ENCODE measurements at regions not wholly inside any gene's neighbourhood (a gene's known extent, or its start where the extent isn't known, plus 50 kb on each side); places are given as distances from the start of the nearest gene placed in this dataset.

DNA sequence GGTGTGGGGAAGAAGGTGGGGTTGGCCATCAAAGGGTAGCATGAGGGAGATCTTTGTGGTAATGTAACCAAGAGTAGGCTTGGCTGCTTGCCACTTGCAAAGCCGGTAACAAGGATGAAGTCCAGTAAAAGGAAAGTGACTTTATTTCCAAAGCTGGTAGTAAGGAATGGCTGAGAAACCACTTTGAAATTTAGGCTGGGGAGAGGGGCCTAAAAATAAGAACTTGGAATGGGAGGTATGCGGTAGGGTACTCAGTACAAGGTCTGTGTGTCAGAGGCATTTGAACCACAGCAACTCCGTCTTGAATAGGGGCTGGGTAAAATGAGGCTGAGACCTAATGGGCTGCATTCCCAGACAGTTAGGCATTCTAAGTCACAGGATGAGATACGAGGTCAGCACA lies 216.0 kb upstream of the ISX start:
- TF ChIP-seq, protein P1, sequence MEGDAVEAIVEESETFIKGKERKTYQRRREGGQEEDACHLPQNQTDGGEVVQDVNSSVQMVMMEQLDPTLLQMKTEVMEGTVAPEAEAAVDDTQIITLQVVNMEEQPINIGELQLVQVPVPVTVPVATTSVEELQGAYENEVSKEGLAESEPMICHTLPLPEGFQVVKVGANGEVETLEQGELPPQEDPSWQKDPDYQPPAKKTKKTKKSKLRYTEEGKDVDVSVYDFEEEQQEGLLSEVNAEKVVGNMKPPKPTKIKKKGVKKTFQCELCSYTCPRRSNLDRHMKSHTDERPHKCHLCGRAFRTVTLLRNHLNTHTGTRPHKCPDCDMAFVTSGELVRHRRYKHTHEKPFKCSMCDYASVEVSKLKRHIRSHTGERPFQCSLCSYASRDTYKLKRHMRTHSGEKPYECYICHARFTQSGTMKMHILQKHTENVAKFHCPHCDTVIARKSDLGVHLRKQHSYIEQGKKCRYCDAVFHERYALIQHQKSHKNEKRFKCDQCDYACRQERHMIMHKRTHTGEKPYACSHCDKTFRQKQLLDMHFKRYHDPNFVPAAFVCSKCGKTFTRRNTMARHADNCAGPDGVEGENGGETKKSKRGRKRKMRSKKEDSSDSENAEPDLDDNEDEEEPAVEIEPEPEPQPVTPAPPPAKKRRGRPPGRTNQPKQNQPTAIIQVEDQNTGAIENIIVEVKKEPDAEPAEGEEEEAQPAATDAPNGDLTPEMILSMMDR (IDR thresholded peaks at IDR 0.05; ENCODE audit: insufficient read depth, low read depth, low read length, missing control alignments) = no peak
- no peak overlapping the region for H3K4me3 ChIP-seq (ENCODE audit: low read length)
- DNase-seq (ENCODE audit: low read depth) = no peak

DNA sequence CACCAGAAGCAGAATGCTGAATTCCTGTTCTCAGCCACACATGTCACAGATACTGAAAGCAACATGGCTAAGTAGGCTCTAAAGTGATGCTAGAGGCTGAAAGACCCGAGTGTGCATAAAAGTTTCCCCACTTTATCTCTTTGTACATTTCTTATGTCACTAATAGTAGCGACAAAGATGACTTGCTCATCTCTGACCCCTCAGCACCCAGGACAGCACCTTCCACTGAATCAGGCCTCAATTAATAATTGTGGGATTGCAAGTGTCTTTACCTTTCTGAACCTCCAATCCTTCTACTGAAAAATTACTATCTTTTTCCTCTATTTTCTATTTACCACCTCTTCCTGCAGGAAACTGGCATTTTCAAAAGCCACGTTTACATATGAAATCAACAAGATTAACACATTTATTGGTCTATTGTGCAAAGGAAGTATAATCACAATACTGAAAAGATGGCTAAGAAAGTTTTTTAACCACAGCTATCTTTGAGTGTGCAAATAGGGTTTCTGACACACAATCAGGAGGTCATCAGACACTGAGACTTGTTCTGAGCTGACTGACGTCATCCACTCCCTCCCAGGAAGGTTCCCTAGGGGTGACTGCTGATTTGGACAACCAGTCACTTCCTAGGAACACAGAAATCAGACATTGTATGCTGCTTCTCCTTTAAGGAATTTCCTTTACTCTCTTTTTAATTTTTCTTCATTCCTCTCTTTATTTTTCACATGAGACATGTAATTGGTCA lies 213.9 kb upstream of the ISX start:
- DNase-seq (ENCODE audit: low read depth) = no peak
- TF ChIP-seq, protein P1 (IDR thresholded peaks at IDR 0.05; ENCODE audit: insufficient read depth, low read depth, low read length, missing control alignments) = no peak

DNA sequence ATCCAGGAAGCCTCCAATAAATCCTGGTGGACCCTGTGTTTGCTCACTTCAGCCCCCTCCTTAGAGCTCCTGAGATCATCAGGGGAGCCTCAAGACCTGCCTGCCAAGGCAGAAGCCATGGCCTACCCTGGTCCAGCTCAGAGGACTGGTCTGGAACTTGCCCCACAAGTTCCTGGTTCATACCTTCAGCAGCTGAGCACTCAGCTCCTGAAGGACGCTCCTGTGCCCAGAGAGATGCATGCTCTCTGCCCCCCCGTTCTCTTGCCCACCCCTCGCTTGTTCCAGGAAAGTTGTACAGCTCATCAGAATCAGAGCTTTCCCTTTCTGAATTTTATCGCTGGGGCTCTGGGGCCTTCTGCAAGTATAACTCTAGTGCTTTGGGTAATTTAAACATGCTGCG lies 210.5 kb upstream of the ISX start:
- DNase-seq (ENCODE audit: low read depth) = no peak
- TF ChIP-seq, protein P1 (IDR thresholded peaks at IDR 0.05; ENCODE audit: insufficient read depth, low read depth, low read length, missing control alignments) = no peak
- H3K4me3 ChIP-seq (ENCODE audit: low read length) = no peak overlapping the region

More for the DNA sequence above, 213.9 kb upstream of the ISX start:
- H3K4me3 ChIP-seq (ENCODE audit: low read length) = no peak overlapping the region

DNA sequence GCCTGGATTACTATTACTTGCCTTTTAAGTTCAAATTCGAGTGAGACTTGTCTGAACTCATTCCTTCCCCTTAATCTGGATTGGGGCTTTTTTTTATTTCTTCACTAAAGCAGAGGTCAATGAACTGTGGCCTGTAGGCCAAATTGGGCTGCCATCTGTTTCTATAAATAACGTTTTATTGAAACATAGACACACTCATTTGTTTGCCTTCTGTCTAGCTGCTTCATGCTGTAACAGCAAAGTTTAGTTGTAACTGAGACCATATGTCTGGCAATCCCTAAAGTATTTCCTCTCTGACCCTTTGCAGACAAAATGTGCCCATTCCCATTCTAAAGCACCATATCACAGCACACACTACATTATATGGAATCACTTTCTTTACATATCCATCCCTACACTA lies 207.9 kb upstream of the ISX start:
- H3K4me3 ChIP-seq (ENCODE audit: low read length) = no peak overlapping the region
- TF ChIP-seq, protein P1 (IDR thresholded peaks at IDR 0.05; ENCODE audit: insufficient read depth, low read depth, low read length, missing control alignments) = no peak
- no peak for DNase-seq (ENCODE audit: low read depth)

DNA sequence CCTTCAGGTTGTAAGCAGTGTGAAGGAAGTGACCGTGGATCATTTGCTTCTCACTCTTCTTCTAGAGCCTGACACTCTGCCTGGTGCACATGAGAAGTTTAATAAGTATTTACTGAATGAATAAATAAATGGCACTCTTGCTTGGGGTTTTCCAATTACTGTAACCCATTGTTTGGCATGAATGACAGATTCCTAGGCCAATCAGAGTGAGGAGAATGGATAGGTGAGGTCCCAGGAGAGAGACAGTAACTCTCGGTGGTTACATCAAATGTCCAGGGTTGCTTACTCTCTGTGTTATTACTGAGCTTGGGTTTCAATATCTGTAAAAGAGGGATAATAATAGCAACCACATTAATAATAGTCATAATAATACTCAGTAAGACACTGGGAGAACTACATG lies 204.2 kb upstream of the ISX start:
- TF ChIP-seq, protein P1 (IDR thresholded peaks at IDR 0.05; ENCODE audit: insufficient read depth, low read depth, low read length, missing control alignments) = no peak
- H3K4me3 ChIP-seq (ENCODE audit: low read length) = no peak overlapping the region
- DNase-seq (ENCODE audit: low read depth) = no peak

DNA sequence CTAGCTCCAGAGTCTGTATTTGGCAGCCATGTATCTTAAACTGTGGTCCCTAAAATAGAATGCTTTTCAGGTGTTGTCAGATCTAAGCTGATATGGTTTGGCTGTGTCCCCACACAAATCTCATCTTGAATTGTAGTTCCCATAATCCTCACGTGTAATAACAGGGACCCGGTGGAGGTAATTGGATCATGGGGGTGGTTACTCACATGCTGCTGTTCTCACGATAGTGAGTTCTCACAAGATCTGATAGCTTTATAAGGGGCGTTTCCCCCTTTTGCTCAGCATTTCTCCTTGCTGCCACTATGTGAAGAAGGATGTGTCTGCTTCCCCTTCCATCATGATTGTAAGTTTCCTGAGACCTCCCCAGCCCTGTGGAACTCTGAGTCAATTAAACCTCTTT lies 199.9 kb upstream of the ISX start:
- TF ChIP-seq, protein P1 (IDR thresholded peaks at IDR 0.05; ENCODE audit: insufficient read depth, low read depth, low read length, missing control alignments) = no peak
- DNase-seq (ENCODE audit: low read depth) = no peak
- no peak overlapping the region for H3K4me3 ChIP-seq (ENCODE audit: low read length)

All from epithelial cell of esophagus (primary cell).